ENCODE measurements at regions not wholly inside any gene's neighbourhood (a gene's known extent, or its start where the extent isn't known, plus 50 kb on each side); places are given as distances from the start of the nearest gene placed in this dataset.

DNA sequence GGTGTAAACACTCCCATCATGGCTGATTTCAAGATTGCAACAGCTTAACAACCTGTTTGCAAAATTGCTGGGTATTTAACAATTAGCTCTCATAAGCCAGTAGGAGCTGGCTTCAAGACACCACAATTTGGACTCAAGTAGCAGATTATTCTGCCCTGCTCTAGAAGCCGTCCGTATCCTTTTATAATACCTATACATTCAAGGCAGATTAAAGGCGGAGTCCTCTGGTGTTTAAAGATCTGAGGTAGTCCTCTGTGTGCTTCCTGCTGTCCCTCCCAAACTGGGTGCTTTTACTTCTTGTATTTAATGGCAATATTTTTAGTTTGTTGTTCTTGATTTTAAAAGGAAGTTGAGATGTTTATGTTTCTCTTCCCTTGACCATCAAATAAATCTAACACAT lies 62.2 kb upstream of the SOX4 start:
- Histone ChIP-seq H3K27me3 (no peaks in the 10 kb centered on the region), H3K4me3 (no peak overlapping the region), H3K36me3 (no peaks in the 10 kb centered on the region), H3K9me3 (no peaks in the 10 kb centered on the region), H3K27ac (no peak overlapping the region), H3K4me1 (ENCODE audit: insufficient read depth) (no peaks in the 10 kb centered on the region)
- intact Hi-C loops (cut with DNase I) = no loop called here
- TF ChIP-seq EP300 (IDR thresholded peaks at IDR 0.05) (no peak), POLR2A (IDR thresholded peaks at IDR 0.05) (no peak)
- TF ChIP-seq, protein P1, sequence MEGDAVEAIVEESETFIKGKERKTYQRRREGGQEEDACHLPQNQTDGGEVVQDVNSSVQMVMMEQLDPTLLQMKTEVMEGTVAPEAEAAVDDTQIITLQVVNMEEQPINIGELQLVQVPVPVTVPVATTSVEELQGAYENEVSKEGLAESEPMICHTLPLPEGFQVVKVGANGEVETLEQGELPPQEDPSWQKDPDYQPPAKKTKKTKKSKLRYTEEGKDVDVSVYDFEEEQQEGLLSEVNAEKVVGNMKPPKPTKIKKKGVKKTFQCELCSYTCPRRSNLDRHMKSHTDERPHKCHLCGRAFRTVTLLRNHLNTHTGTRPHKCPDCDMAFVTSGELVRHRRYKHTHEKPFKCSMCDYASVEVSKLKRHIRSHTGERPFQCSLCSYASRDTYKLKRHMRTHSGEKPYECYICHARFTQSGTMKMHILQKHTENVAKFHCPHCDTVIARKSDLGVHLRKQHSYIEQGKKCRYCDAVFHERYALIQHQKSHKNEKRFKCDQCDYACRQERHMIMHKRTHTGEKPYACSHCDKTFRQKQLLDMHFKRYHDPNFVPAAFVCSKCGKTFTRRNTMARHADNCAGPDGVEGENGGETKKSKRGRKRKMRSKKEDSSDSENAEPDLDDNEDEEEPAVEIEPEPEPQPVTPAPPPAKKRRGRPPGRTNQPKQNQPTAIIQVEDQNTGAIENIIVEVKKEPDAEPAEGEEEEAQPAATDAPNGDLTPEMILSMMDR (IDR thresholded peaks at IDR 0.05) = no peak
- no peak for DNase-seq
- WGBS, 3 donors = 83 to 96% (median 94%) methylated on average over 3 of the region's 3 CpGs

DNA sequence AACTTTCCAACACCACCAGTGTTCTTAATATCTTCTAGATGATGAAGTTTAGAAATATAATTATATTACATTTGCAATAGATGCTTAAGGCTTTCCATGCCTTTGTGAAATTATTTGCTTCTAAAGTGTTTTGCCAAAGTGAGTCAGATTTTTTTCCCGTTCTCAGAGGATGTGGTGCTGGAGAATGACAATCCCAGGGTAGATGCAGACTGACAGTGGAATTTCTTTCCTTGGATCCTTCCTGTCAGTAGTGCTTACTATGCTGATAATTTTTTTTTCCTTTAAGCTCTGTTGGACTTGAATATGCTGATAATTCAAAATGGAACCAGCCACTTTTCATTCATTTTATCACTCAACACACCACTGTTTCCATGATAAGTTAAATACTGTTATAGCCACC lies 59.9 kb upstream of the SOX4 start:
- intact Hi-C loops (cut with DNase I) = no loop called here
- no peaks in the 10 kb centered on the region for H3K4me1 ChIP-seq (ENCODE audit: insufficient read depth)
- H3K9me3 ChIP-seq = no peaks in the 10 kb centered on the region
- no peaks in the 10 kb centered on the region for H3K36me3 ChIP-seq
- TF ChIP-seq EP300 (IDR thresholded peaks at IDR 0.05) (no peak), POLR2A (IDR thresholded peaks at IDR 0.05) (no peak)
- TF ChIP-seq, protein P1 (IDR thresholded peaks at IDR 0.05) = no peak
- H3K27me3 ChIP-seq = no peaks in the 10 kb centered on the region
- no peak for DNase-seq
- H3K27ac ChIP-seq = no peak overlapping the region
- WGBS, 3 donors = 55 to 67% (median 59%) methylated on average over 1 of the region's 1 CpG
- H3K4me3 ChIP-seq = no peak overlapping the region

DNA sequence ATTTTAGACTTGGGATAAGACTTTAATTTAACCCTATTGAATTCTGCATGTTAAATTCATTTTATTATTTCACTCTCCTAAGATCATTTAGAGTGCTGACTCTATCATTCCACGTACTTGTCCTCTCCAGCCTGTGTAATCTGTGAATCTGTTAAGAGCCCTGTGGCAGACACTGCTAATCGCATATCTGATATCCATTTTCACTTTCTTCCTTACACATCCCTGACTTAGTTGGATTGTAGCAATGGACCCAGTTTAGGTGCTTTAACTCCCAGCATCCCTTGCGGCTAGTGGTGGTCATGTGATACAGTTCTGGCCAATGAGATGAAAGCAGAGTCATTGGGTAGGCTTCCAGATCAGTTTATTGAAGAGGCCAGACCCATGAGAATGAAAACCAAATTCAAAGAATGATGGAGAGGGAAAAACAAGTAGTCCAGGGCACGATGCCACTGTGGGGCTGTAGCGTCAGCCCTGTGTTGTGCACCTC lies 57.2 kb upstream of the SOX4 start:
- intact Hi-C loops (cut with DNase I) = no loop called here
- Histone ChIP-seq H3K9me3 (no peaks in the 10 kb centered on the region), H3K4me1 (ENCODE audit: insufficient read depth) (no peaks in the 10 kb centered on the region), H3K4me3 (no peak overlapping the region), H3K36me3 (no peaks in the 10 kb centered on the region), H3K27me3 (no peaks in the 10 kb centered on the region), H3K27ac (no peak overlapping the region)
- DNase-seq = no peak
- WGBS, 3 donors = 96 to 97% (median 96%) methylated on average over 5 of the region's 5 CpGs
- TF ChIP-seq EP300 (IDR thresholded peaks at IDR 0.05) = no peak
- TF ChIP-seq, protein P1 (IDR thresholded peaks at IDR 0.05) = no peak

DNA sequence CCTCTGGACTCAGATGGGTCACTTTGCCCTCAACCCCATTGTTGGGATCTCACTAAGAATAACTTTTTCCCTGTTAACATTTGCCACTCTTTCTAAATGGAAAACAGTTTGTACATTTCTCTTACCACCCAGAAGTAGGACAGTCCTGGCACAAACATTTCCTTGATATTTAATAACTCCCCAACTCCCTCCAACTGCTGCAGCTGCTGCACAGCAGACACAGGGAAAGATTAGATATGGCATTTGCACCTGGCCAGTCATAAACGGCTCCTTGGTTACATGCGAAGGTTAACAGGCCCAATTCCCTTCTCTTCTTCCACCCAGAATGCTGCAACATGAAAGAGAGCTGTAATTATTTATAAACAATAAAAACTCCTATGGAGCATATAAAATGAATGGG lies 55.9 kb upstream of the SOX4 start:
- no peaks in the 10 kb centered on the region for H3K36me3 ChIP-seq
- H3K27me3 ChIP-seq = no peaks in the 10 kb centered on the region
- TF ChIP-seq EP300 (IDR thresholded peaks at IDR 0.05) = no peak
- TF ChIP-seq, protein P1 (IDR thresholded peaks at IDR 0.05) = no peak
- TF ChIP-seq POLR2A (IDR thresholded peaks at IDR 0.05) = no peak
- no peak overlapping the region for H3K27ac ChIP-seq
- H3K4me1 ChIP-seq (ENCODE audit: insufficient read depth) = no peaks in the 10 kb centered on the region
- H3K9me3 ChIP-seq = no peaks in the 10 kb centered on the region
- no peak overlapping the region for H3K4me3 ChIP-seq
- 23 to 44% (median 43%) methylated on average over 2 of the region's 2 CpGs for WGBS, 3 donors
- intact Hi-C loops (cut with DNase I) = no loop called here
- DNase-seq = no peak
